BJ (cell line): ENCODE measurements at regions not wholly inside any gene's neighbourhood (a gene's known extent, or its start where the extent isn't known, plus 50 kb on each side); places are given as distances from the start of the nearest gene placed in this dataset.

Experiments used
- CTCF ChIA-PET: fragments of 350-600 bp; formaldehyde crosslinking; extraction: SDS; loops from one replicate; lab custom pipeline; 2021; ENCODE audit warnings: antibody characterized with exemption, inconsistent platforms; lab: Yijun Ruan, JAX
- POLR2A ChIA-PET: fragments of 300-600 bp; sonication (Branson Sonifier 250); formaldehyde crosslinking; extraction: SDS; loops from one replicate; lab custom pipeline; 2021; ENCODE audit warnings: antibody characterized with exemption; lab: Charles Lee
- DNase-seq: peaks from one replicate; pipeline ENCODE4 v3.0.0-alpha.2; 2011; ENCODE audit warnings: low read depth
- H3K27me3 ChIP-seq: 2 replicates; pipeline ENCODE4 v1.6.0; 2011; ENCODE audit warnings: low read length; ENCODE audit not compliant: control insufficient read depth, insufficient read depth
- H3K36me3 ChIP-seq: 2 replicates; pipeline ENCODE4 v1.5.1; 2011; ENCODE audit warnings: low read length; ENCODE audit not compliant: control insufficient read depth, insufficient read depth
- H3K4me3 ChIP-seq: 2 replicates; pipeline ENCODE4 v1.5.1; 2011; ENCODE audit warnings: low read depth, mild to moderate bottlenecking, control low read depth, low read length
- TF ChIP-seq, protein P1 (sequence below): IDR thresholded peaks from 2 replicates; pipeline ENCODE4 v1.5.1; 2011; ENCODE audit warnings: low read depth, mild to moderate bottlenecking, control low read depth, inconsistent platforms, low read length, moderate library complexity; ENCODE audit not compliant: insufficient read depth

DNA sequence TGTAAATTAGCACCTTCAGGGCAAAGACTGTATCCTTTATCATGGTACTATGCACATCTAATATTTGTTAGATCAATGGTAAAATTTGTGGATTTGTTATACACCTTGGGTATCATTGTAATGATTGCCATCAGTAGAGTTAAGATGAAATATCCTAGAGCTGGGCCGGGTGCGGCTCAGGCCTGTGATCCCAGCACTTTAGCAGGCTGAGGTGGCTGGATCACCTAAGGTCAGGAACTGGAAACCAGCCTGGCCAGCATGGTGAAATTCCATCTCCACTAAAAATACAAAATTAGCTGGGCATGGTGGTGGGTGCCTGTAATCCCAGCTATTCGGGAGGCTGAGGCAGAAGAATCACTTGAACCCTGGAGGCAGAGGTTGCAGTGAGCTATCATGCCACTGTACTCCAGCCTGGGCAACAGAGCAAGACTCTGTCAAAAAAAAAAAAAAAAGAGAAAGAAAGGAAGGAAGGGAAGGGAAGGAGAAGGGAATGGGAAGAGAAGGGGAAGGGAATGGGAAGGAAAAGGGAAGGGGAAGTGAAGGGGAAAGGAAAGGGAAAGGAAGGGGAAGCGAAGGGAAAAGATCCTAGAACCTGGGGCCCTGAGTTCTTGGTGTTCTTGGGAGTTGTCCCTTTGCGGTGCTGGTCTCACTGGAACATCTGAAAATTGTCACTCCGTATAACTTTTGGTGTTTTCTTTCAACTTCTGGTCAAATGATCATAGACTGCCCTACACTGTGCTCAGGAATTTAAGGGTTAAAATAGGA is 71.1 kb upstream of the NEUROD1 start:
- Histone ChIP-seq H3K36me3 (no peaks in the 10 kb centered on the region), H3K4me3 (no peak overlapping the region), H3K27me3 (no peaks in the 10 kb centered on the region)
- TF ChIP-seq, protein P1, sequence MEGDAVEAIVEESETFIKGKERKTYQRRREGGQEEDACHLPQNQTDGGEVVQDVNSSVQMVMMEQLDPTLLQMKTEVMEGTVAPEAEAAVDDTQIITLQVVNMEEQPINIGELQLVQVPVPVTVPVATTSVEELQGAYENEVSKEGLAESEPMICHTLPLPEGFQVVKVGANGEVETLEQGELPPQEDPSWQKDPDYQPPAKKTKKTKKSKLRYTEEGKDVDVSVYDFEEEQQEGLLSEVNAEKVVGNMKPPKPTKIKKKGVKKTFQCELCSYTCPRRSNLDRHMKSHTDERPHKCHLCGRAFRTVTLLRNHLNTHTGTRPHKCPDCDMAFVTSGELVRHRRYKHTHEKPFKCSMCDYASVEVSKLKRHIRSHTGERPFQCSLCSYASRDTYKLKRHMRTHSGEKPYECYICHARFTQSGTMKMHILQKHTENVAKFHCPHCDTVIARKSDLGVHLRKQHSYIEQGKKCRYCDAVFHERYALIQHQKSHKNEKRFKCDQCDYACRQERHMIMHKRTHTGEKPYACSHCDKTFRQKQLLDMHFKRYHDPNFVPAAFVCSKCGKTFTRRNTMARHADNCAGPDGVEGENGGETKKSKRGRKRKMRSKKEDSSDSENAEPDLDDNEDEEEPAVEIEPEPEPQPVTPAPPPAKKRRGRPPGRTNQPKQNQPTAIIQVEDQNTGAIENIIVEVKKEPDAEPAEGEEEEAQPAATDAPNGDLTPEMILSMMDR: no peak
- POLR2A ChIA-PET: no interaction called here
- no peak for DNase-seq
- CTCF ChIA-PET: no interaction called here

DNA sequence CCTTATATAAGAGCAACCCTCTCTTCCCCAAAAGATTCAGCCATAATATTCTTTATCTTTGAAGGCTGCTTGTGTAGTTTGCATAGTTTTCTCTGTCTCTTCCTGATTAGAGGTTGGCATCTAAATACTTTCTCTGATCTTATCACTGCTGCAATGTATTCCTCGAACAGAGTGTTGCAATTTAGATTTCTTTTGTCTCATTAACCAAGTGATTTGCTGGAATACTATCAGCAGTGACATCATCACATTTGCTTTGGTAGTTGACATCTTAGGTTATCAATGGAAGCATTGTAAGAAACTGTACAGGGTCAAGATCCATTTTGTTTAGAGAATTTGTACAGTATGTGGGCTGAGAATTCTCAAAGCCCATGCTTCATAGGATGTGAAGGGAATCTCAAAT is 72.0 kb upstream of the NEUROD1 start:
- POLR2A ChIA-PET: no interaction called here

DNA sequence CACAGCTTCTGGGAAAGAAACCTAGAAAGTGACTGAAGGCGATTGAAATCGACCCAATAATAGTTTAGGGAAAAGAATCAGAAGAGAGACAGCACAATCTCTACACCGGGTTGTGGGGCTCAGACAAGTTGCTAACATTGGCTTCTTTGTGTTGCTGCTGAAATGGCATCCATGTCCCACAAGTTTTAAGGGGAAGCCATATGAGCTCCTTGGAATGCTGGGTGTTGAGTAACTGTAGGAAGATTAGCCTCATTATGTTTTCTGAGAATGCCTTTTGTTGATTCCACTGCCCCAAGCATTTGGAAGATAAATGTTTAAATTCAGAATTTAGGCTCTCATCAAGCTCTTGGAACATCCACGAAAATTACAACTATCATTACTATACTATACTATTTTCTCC is 73.4 kb upstream of the NEUROD1 start:
- H3K36me3 ChIP-seq: no peaks in the 10 kb centered on the region
- CTCF ChIA-PET: interaction anchor here (1.7 kb wide), 1 partner anchor 324 kb away, joined by 3 read pairs; no protein-coding TSS in a partner anchor
- H3K27me3 ChIP-seq: no peaks in the 10 kb centered on the region
- no peak for DNase-seq
- POLR2A ChIA-PET: no interaction called here
- TF ChIP-seq, protein P1: no peak
- H3K4me3 ChIP-seq: no peak overlapping the region

More for the DNA sequence above, 72.0 kb upstream of the NEUROD1 start:
- no peak overlapping the region for H3K4me3 ChIP-seq
- CTCF ChIA-PET: no interaction called here
- no peaks in the 10 kb centered on the region for H3K27me3 ChIP-seq
- no peak for DNase-seq
- H3K36me3 ChIP-seq: no peaks in the 10 kb centered on the region
- TF ChIP-seq, protein P1: no peak

DNA sequence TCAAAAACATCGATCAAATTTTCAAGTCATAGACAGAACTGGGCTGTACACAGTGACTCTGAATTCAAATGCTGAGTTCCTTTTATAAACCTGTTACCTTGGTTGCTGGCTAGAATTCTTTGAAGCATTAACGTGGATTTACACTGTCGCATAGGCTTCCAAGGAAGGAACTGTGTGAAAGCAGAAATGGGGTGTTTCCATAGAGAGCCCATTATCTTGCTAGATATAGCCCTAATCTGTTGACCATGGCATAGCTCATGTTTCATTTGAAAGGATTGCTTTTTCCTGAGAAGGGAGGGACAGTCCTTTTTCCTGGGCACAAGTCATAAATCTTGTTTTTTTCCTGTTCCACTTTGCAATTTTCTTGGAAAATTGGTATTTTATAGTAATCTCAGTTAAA is 73.8 kb upstream of the NEUROD1 start:
- TF ChIP-seq, protein P1: no peak
- H3K36me3 ChIP-seq: no peaks in the 10 kb centered on the region
- H3K4me3 ChIP-seq: no peak overlapping the region
- POLR2A ChIA-PET: no interaction called here
- no peaks in the 10 kb centered on the region for H3K27me3 ChIP-seq
- CTCF ChIA-PET: interaction anchor here (1.7 kb wide), 1 partner anchor 323 kb away, joined by 3 read pairs; no protein-coding TSS in a partner anchor
- DNase-seq: no peak

DNA sequence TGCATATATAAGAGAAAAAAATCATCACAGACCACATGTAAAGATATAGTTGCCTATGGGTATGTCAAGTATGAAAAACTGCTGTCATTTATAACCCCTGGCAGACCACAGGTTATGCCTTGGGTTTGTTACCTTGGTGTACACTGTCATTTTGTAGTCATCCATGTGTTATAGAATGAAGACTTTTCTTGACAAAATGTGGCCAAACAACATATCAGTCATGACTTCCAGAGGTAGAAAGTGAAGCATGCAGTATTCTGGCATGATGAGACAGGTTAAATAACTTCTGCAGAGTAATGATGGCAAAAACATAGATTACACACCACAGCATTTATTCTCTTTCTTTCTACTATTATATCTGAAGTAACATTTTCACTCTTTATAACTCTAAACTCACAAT is 74.9 kb upstream of the NEUROD1 start:
- H3K4me3 ChIP-seq: no peak overlapping the region
- H3K27me3 ChIP-seq: no peaks in the 10 kb centered on the region
- ChIA-PET POLR2A (no interaction called here), CTCF (interaction anchor here (0.8 to 1.7 kb wide), 2 partner anchors 148 to 322 kb away, joined by 3 read pairs; no protein-coding TSS in a partner anchor)
- H3K36me3 ChIP-seq: no peaks in the 10 kb centered on the region
- TF ChIP-seq, protein P1: no peak
- DNase-seq: no peak
